Stomach (tissue), 8 donors: ENCODE measurements at regions not wholly inside any gene's neighbourhood (a gene's known extent, or its start where the extent isn't known, plus 50 kb on each side); places are given as distances from the start of the nearest gene placed in this dataset.
A peak's percentile ranks its signal among the peaks of the same experiment; 100 is the strongest.
"Not testable (repeated sequence)": the region's sequence is repeated elsewhere in the genome, so short reads cannot be mapped to it uniquely, and the experiment has no call there.

Source experiments
- DNase-seq, 2 donors: peaks; one replicate each; pipeline versions ENCODE4 v3.0.0 to v3.0.0-alpha.2; 2013 to 2019
- H3K27ac ChIP-seq, 5 donors: fragments of 200-600 bp in 4 of 5; sonication (generic) in 4 of 5; one replicate each; pipeline ENCODE4 v1.5.1; 2013 to 2019; ENCODE audit warnings: mild to moderate bottlenecking in 1 of 5, moderate library complexity in 1 of 5
- H3K27me3 ChIP-seq, 3 donors: fragments of 200-600 bp; sonication (generic); one replicate each; pipeline ENCODE4 v1.5.1; 2017 to 2019; ENCODE audit warnings: mixed run types in 1 of 3
- H3K36me3 ChIP-seq, 4 donors: fragments of 200-600 bp; sonication (generic); 1 replicate in 3 of 4; 2 replicates in 1 of 4; pipeline ENCODE4 v1.5.1; 2016 to 2019
- H3K4me1 ChIP-seq, 4 donors: fragments of 200-600 bp; sonication (generic); one replicate each; pipeline ENCODE4 v1.5.1; 2016 to 2019
- H3K4me3 ChIP-seq, 4 donors: fragments of 200-600 bp; sonication (generic) in 3 of 4; one replicate each; pipeline ENCODE4 v1.5.1; 2016 to 2019; ENCODE audit warnings: mild to moderate bottlenecking in 1 of 4
- H3K9me3 ChIP-seq, 4 donors: fragments of 200-600 bp; sonication (generic); one replicate each; pipeline ENCODE4 v1.5.1; 2016 to 2019
- CTCF ChIP-seq, 7 experiments: fragments of 450-650 bp in 4 of 7; fragments of 200-600 bp in 3 of 7; sonication (generic) in 3 of 7; IDR thresholded peaks; one replicate each; pipeline ENCODE4 v1.5.1; 2016 to 2019; ENCODE audit warnings: antibody characterized with exemption in 7 of 7, control low read depth in 2 of 7, mild to moderate bottlenecking in 1 of 7
- EP300 ChIP-seq: sonication (generic); formaldehyde crosslinking; IDR thresholded peaks from one replicate; pipeline ENCODE4 v1.6.1; 2017; ENCODE audit warnings: antibody characterized with exemption
- POLR2A ChIP-seq, 4 donors: fragments of 450-650 bp; IDR thresholded peaks; one replicate each; pipeline ENCODE4 v1.6.1; 2016; ENCODE audit warnings: antibody characterized with exemption in 4 of 4, control low read depth in 2 of 4, mild to moderate bottlenecking in 1 of 4, moderate library complexity in 1 of 4
- POLR2AphosphoS5 ChIP-seq, 3 donors: sonication (generic); formaldehyde crosslinking; IDR thresholded peaks; one replicate each; pipeline ENCODE4 v1.6.1; 2016; ENCODE audit warnings: antibody characterized with exemption in 3 of 3
- WGBS, 5 donors: extraction: QIAGEN DNeasy Blood & Tissue Kit in 3 of 5; methylation state at CpG; one replicate each; pipeline versions ENCODE4 v1.1.5 to v1.1.7; 2013 to 2018; 5-methylcytosine and 5-hydroxymethylcytosine counted together
- intact Hi-C: fragments of 100-400 bp; cut with DNase I; formaldehyde crosslinking; loops from one replicate; pipeline ENCODE4 v1.15.1; 2023; ENCODE audit warnings: low total_unique reads
- donor health status: healthy with polysubstance abuse.
- donor health status: Bipolar disorder and iron deficiency.
- donor health status: healthy.

DNA sequence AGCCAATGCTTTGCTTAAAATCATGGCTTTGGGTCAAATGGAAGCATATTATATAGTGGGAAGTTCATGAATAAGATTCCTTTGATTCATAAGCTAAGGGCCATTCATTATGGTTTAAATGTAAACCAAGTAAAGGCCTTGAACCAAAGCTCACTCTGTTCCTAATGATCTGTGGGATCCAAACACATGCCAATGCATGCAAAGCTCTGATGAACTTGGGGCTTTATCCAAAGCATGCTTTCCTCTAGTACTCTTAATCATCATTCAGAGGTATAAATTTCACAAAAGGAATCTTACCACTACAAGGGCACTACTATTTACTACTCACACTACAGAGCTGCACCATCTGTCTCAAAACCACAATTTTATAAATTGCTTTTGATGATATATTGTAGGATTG is 102.8 kb upstream of the RBMS1 start:
- no peak for DNase-seq
- no peak overlapping the region for H3K4me3 ChIP-seq
- H3K27me3 ChIP-seq = no peaks in the 10 kb centered on the region
- no peaks in the 10 kb centered on the region for H3K36me3 ChIP-seq
- intact Hi-C loops = no loop called here
- no peak overlapping the region for H3K27ac ChIP-seq
- TF ChIP-seq EP300 (no peak), CTCF (IDR thresholded peaks at IDR 0.05) (no peak), POLR2AphosphoS5 (IDR thresholded peaks at IDR 0.05) (no peak), POLR2A (IDR thresholded peaks at IDR 0.05) (no peak)
- no peaks in the 10 kb centered on the region for H3K9me3 ChIP-seq
- no peaks in the 10 kb centered on the region for H3K4me1 ChIP-seq

DNA sequence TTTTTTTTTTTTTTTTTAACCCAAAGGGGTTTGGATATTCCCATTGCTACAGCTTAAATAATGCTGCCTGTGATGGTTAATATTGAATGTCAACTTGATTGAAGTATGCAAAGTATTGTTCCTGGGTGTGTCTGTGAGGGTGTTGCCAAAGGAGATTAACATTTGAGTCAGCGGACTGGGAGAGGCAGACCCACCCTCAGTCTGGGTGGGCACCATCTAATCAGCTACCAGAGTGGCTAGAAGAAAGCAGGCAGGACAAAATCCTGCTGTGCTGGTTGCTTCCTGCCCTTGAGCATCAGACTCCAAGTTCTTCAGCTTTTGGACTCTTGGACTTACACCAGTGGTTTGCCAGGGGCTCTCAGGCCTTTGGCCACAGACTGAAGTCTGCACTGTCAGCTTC is 106.8 kb upstream of the RBMS1 start:
- WGBS, 5 donors = 33 to 89% (median 44%) methylated on average over 1 of the region's 1 CpG

GRCh38 chr2:160602073-160602472 is 108.5 kb upstream of the RBMS1 start:
- no peaks in the 10 kb centered on the region for H3K36me3 ChIP-seq
- H3K9me3 ChIP-seq = no peaks in the 10 kb centered on the region
- TF ChIP-seq POLR2AphosphoS5 (IDR thresholded peaks at IDR 0.05) (no peak), POLR2A (IDR thresholded peaks at IDR 0.05) (no peak), CTCF (IDR thresholded peaks at IDR 0.05) (no peak), EP300 (no peak)
- H3K4me3 ChIP-seq = no peak overlapping the region
- intact Hi-C loops = no loop called here
- H3K4me1 ChIP-seq = no peaks in the 10 kb centered on the region
- H3K27me3 ChIP-seq = no peaks in the 10 kb centered on the region
- DNase-seq = no peak
- H3K27ac ChIP-seq = no peak overlapping the region
- 83 to 98% (median 97%) methylated on average over 2 of the region's 2 CpGs for WGBS, 5 donors

More for the DNA sequence above, 106.8 kb upstream of the RBMS1 start:
- DNase-seq, H3K4me1 ChIP-seq, H3K36me3 ChIP-seq, H3K27me3 ChIP-seq, H3K9me3 ChIP-seq, H3K4me3 ChIP-seq, H3K27ac ChIP-seq, intact Hi-C loops: not testable (repeated sequence)
- peak in 1 of 3 donors; percentile 14 for TF ChIP-seq POLR2AphosphoS5 (IDR thresholded peaks at IDR 0.05)

- Histone ChIP-seq H3K27ac (no peak overlapping the region), H3K9me3 (no peaks in the 10 kb centered on the region), H3K4me1 (no peaks in the 10 kb centered on the region), H3K27me3 (no peaks in the 10 kb centered on the region), H3K4me3 (no peak overlapping the region), H3K36me3 (no peaks in the 10 kb centered on the region)
- intact Hi-C loops = no loop called here
- WGBS, 5 donors = 44 to 54% (median 48%) methylated on average over 3 of the region's 3 CpGs
- TF ChIP-seq POLR2AphosphoS5 (IDR thresholded peaks at IDR 0.05) (no peak), POLR2A (IDR thresholded peaks at IDR 0.05) (no peak), CTCF (IDR thresholded peaks at IDR 0.05) (no peak), EP300 (no peak)
- DNase-seq = no peak
Observed at GRCh38 chr2:160603771-160604510, 110.3 kb upstream of the RBMS1 start.

GRCh38 chr2:160606341-160606740 is 112.7 kb upstream of the RBMS1 start:
- Histone ChIP-seq H3K36me3 (no peaks in the 10 kb centered on the region), H3K27ac (no peak overlapping the region), H3K4me1 (no peaks in the 10 kb centered on the region), H3K4me3 (no peak overlapping the region), H3K9me3 (no peaks in the 10 kb centered on the region), H3K27me3 (no peaks in the 10 kb centered on the region)
- intact Hi-C loops = no loop called here
- 79 to 89% (median 88%) methylated on average over 1 of the region's 1 CpG for WGBS, 5 donors
- DNase-seq = no peak
- no peak for TF ChIP-seq POLR2AphosphoS5 (IDR thresholded peaks at IDR 0.05)
- TF ChIP-seq CTCF (IDR thresholded peaks at IDR 0.05) = no peak
- TF ChIP-seq EP300 = no peak
- no peak for TF ChIP-seq POLR2A (IDR thresholded peaks at IDR 0.05)
